A673 (cell line): ENCODE measurements at regions not wholly inside any gene's neighbourhood (a gene's known extent, or its start where the extent isn't known, plus 50 kb on each side); places are given as distances from the start of the nearest gene placed in this dataset.

Experiments
- EZH2 ChIP-seq: fragments of 200-600 bp; sonication (generic); IDR thresholded peaks from 2 replicates; pipeline ENCODE4 v1.6.1; 2017; ENCODE audit warnings: borderline replicate concordance, low read depth, mild to moderate bottlenecking, mixed read lengths, antibody characterized with exemption, low read length; ENCODE audit not compliant: poor library complexity, severe bottlenecking
- TF ChIP-seq, protein P1 (sequence below): fragments of 300-800, 200-600 bp; sonication (generic); conservative IDR thresholded peaks from 2 replicates; pipeline ENCODE4 v1.5.1; 2017; ENCODE audit warnings: low read depth, mild to moderate bottlenecking, antibody characterized with exemption, low read length, moderate library complexity, mixed read lengths

GRCh38 chr2:23146011-23146410 lies 239.0 kb upstream of the KLHL29 start:
- TF ChIP-seq, protein P1, sequence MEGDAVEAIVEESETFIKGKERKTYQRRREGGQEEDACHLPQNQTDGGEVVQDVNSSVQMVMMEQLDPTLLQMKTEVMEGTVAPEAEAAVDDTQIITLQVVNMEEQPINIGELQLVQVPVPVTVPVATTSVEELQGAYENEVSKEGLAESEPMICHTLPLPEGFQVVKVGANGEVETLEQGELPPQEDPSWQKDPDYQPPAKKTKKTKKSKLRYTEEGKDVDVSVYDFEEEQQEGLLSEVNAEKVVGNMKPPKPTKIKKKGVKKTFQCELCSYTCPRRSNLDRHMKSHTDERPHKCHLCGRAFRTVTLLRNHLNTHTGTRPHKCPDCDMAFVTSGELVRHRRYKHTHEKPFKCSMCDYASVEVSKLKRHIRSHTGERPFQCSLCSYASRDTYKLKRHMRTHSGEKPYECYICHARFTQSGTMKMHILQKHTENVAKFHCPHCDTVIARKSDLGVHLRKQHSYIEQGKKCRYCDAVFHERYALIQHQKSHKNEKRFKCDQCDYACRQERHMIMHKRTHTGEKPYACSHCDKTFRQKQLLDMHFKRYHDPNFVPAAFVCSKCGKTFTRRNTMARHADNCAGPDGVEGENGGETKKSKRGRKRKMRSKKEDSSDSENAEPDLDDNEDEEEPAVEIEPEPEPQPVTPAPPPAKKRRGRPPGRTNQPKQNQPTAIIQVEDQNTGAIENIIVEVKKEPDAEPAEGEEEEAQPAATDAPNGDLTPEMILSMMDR: no peak
- TF ChIP-seq EZH2: no peak
